Muscle of leg (tissue), 3 donors: ENCODE measurements at regions not wholly inside any gene's neighbourhood (a gene's known extent, or its start where the extent isn't known, plus 50 kb on each side); places are given as distances from the start of the nearest gene placed in this dataset.

Experiments
- DNase-seq: peaks from one replicate; pipeline ENCODE4 v3.0.0; 2013
- H3K27ac ChIP-seq: one replicate; pipeline ENCODE4 v1.5.1; 2013; ENCODE audit warnings: mild to moderate bottlenecking, low read length, control low read depth
- H3K27me3 ChIP-seq: one replicate; pipeline ENCODE4 v1.6.1; 2013; ENCODE audit warnings: low read length; ENCODE audit not compliant: control insufficient read depth, insufficient read depth
- H3K36me3 ChIP-seq: one replicate; pipeline ENCODE4 v1.6.1; 2013; ENCODE audit warnings: low read length; ENCODE audit not compliant: control insufficient read depth, insufficient read depth
- H3K4me1 ChIP-seq: one replicate; pipeline ENCODE4 v1.6.1; 2013; ENCODE audit warnings: low read length; ENCODE audit not compliant: control insufficient read depth, insufficient read depth
- H3K4me3 ChIP-seq: one replicate; pipeline ENCODE4 v1.5.1; 2013; ENCODE audit warnings: low read length, control low read depth
- H3K9me3 ChIP-seq: replicated peaks from 2 replicates; pipeline ENCODE4 v1.6.1; 2013; ENCODE audit warnings: low read depth, low read length; ENCODE audit not compliant: control insufficient read depth
- WGBS: methylation state at CpG from one replicate; pipeline ENCODE4 v1.1.5; 2013; ENCODE audit warnings: missing lambda C conversion rate; ENCODE audit not compliant: insufficient coverage; 5-methylcytosine and 5-hydroxymethylcytosine counted together

- Histone ChIP-seq H3K9me3 (no peaks in the 10 kb centered on the region), H3K4me3 (no peak overlapping the region), H3K27ac (no peak overlapping the region), H3K4me1 (no peaks in the 10 kb centered on the region), H3K36me3 (no peaks in the 10 kb centered on the region), H3K27me3 (no peaks in the 10 kb centered on the region)
- 100% methylated on average over 2 of the region's 4 CpGs for WGBS
- no peak for DNase-seq
These were observed 803.5 kb upstream of the FLRT2 start for GRCh38 chr14:84726471-84726870.

GRCh38 chr14:84749191-84749955 lies 780.6 kb upstream of the FLRT2 start:
- no peaks in the 10 kb centered on the region for H3K9me3 ChIP-seq

GRCh38 chr14:84750284-84750683 lies 779.7 kb upstream of the FLRT2 start:
- Histone ChIP-seq H3K27ac (no peak overlapping the region), H3K4me1 (no peaks in the 10 kb centered on the region), H3K27me3 (no peaks in the 10 kb centered on the region), H3K36me3 (no peaks in the 10 kb centered on the region), H3K4me3 (no peak overlapping the region), H3K9me3 (no peaks in the 10 kb centered on the region)
- WGBS, result no CpG with 5 or more reads among the region's 1 CpG
- DNase-seq, result no peak

More at GRCh38 chr14:84749191-84749955, 780.6 kb upstream of the FLRT2 start:
- H3K36me3 ChIP-seq, result no peaks in the 10 kb centered on the region
- 93% methylated on average over 2 of the region's 6 CpGs for WGBS
- no peaks in the 10 kb centered on the region for H3K4me1 ChIP-seq
- DNase-seq, result no peak
- H3K27ac ChIP-seq, result no peak overlapping the region
- no peaks in the 10 kb centered on the region for H3K27me3 ChIP-seq
- no peak overlapping the region for H3K4me3 ChIP-seq

GRCh38 chr14:84750763-84751554 lies 779.0 kb upstream of the FLRT2 start:
- H3K4me3 ChIP-seq, result no peak overlapping the region
- no peaks in the 10 kb centered on the region for H3K27me3 ChIP-seq
- DNase-seq, result no peak
- H3K9me3 ChIP-seq, result no peaks in the 10 kb centered on the region
- H3K27ac ChIP-seq, result no peak overlapping the region
- no peaks in the 10 kb centered on the region for H3K36me3 ChIP-seq
- no CpG with 5 or more reads among the region's 10 CpGs for WGBS
- H3K4me1 ChIP-seq, result no peaks in the 10 kb centered on the region

GRCh38 chr14:84751745-84752144 lies 778.2 kb upstream of the FLRT2 start:
- Histone ChIP-seq H3K36me3 (no peaks in the 10 kb centered on the region), H3K27ac (no peak overlapping the region), H3K4me3 (no peak overlapping the region), H3K27me3 (no peaks in the 10 kb centered on the region), H3K4me1 (no peaks in the 10 kb centered on the region), H3K9me3 (no peaks in the 10 kb centered on the region)
- DNase-seq, result no peak
- WGBS, result no CpG with 5 or more reads among the region's 3 CpGs

- WGBS, result no CpG with 5 or more reads among the region's 5 CpGs
- no peak overlapping the region for H3K4me3 ChIP-seq
- H3K27me3 ChIP-seq, result no peaks in the 10 kb centered on the region
- DNase-seq, result no peak
- no peak overlapping the region for H3K27ac ChIP-seq
- H3K9me3 ChIP-seq, result peaks cover 13% of the 10 kb centered on the region
- no peaks in the 10 kb centered on the region for H3K36me3 ChIP-seq
- no peaks in the 10 kb centered on the region for H3K4me1 ChIP-seq
These were observed 769.3 kb upstream of the FLRT2 start for GRCh38 chr14:84760489-84761126.

- no peaks in the 10 kb centered on the region for H3K36me3 ChIP-seq
- H3K9me3 ChIP-seq, result peaks cover 13% of the 10 kb centered on the region
- no CpG with 5 or more reads among the region's 5 CpGs for WGBS
- H3K27ac ChIP-seq, result no peak overlapping the region
- no peaks in the 10 kb centered on the region for H3K4me1 ChIP-seq
- no peaks in the 10 kb centered on the region for H3K27me3 ChIP-seq
- no peak for DNase-seq
- no peak overlapping the region for H3K4me3 ChIP-seq
These were observed 762.5 kb upstream of the FLRT2 start for GRCh38 chr14:84767434-84767833.

GRCh38 chr14:84770030-84770429 lies 759.9 kb upstream of the FLRT2 start:
- no peak for DNase-seq
- Histone ChIP-seq H3K4me1 (no peaks in the 10 kb centered on the region), H3K9me3 (peaks cover 2% of the 10 kb centered on the region), H3K27ac (no peak overlapping the region), H3K4me3 (no peak overlapping the region), H3K36me3 (no peaks in the 10 kb centered on the region), H3K27me3 (no peaks in the 10 kb centered on the region)
- no CpG with 5 or more reads among the region's 1 CpG for WGBS

- no peaks in the 10 kb centered on the region for H3K9me3 ChIP-seq
- H3K27me3 ChIP-seq, result no peaks in the 10 kb centered on the region
- DNase-seq, result no peak
- H3K4me1 ChIP-seq, result no peaks in the 10 kb centered on the region
- H3K4me3 ChIP-seq, result no peak overlapping the region
- H3K27ac ChIP-seq, result no peak overlapping the region
- no peaks in the 10 kb centered on the region for H3K36me3 ChIP-seq
- 40% methylated on average over 1 of the region's 2 CpGs for WGBS
These were observed 752.6 kb upstream of the FLRT2 start for GRCh38 chr14:84777356-84777755.

GRCh38 chr14:84782902-84783301 lies 747.0 kb upstream of the FLRT2 start:
- DNase-seq, result no peak
- WGBS, result no CpG with 5 or more reads among the region's 1 CpG
- H3K27me3 ChIP-seq, result no peaks in the 10 kb centered on the region
- no peak overlapping the region for H3K27ac ChIP-seq
- H3K4me1 ChIP-seq, result no peaks in the 10 kb centered on the region
- no peak overlapping the region for H3K4me3 ChIP-seq
- no peaks in the 10 kb centered on the region for H3K9me3 ChIP-seq
- H3K36me3 ChIP-seq, result no peaks in the 10 kb centered on the region
